PC-9 (cell line): ENCODE measurements at regions not wholly inside any gene's neighbourhood (a gene's known extent, or its start where the extent isn't known, plus 50 kb on each side); places are given as distances from the start of the nearest gene placed in this dataset.
"Not testable (repeated sequence)": the region's sequence is repeated elsewhere in the genome, so short reads cannot be mapped to it uniquely, and the experiment has no call there.

Experiments
- BruUV-seq: library from RNA; stranded (reverse); fragments of 400-500 nt; replicated peaks from 2 replicates; lab custom pipeline; 2021; lab: Mats Ljungman, UMichigan
- CTCF ChIA-PET: fragments of 300-600 bp; sonication (Branson Sonifier 250); formaldehyde crosslinking; loops from one replicate; lab custom pipeline; 2022; ENCODE audit warnings: antibody characterized with exemption; lab: Charles Lee
- POLR2A ChIA-PET: fragments of 300-600 bp; sonication (Branson Sonifier 250); formaldehyde crosslinking; loops from one replicate; lab custom pipeline; 2022; ENCODE audit warnings: antibody characterized with exemption; ENCODE audit not compliant: unreplicated experiment; lab: Charles Lee
- DNase-seq, 2 experiments: peaks; one replicate each; pipeline versions ENCODE4 v3.0.0 to v3.0.0-alpha.2; 2015 to 2022; ENCODE audit warnings: mixed read lengths in 1 of 2
- H2AFZ ChIP-seq: fragments of 200-600 bp; sonication (generic); 2 replicates; pipeline ENCODE4 v1.8.1; 2017; ENCODE audit warnings: antibody characterized with exemption
- H3F3A ChIP-seq: fragments of 200-600 bp; sonication (generic); 2 replicates; pipeline ENCODE4 v1.8.1; 2017; ENCODE audit warnings: antibody characterized with exemption, mild to moderate bottlenecking, low read depth; ENCODE audit not compliant: insufficient read depth
- H3K27ac ChIP-seq: fragments of 200-600 bp; sonication (generic); 2 replicates; pipeline ENCODE4 v1.6.1; 2016; ENCODE audit warnings: mixed run types
- H3K27me3 ChIP-seq: fragments of 200-600 bp; sonication (generic); 2 replicates; pipeline ENCODE4 v1.6.1; 2016; ENCODE audit warnings: low read depth, mixed run types; ENCODE audit not compliant: insufficient read depth
- H3K36me3 ChIP-seq: fragments of 200-600 bp; sonication (generic); 2 replicates; pipeline ENCODE4 v1.6.1; 2016; ENCODE audit warnings: low read depth, mixed run types
- H3K4me1 ChIP-seq: fragments of 200-600 bp; sonication (generic); replicated peaks from 2 replicates; pipeline ENCODE4 v1.6.1; 2016; ENCODE audit warnings: mixed run types; ENCODE audit not compliant: insufficient read depth
- H3K4me2 ChIP-seq: fragments of 200-600 bp; sonication (generic); 2 replicates; pipeline ENCODE4 v1.6.1; 2017; ENCODE audit warnings: mixed run types
- H3K4me3 ChIP-seq: fragments of 200-600 bp; sonication (generic); 2 replicates; pipeline ENCODE4 v1.6.1; 2016; ENCODE audit warnings: mixed run types
- H3K79me2 ChIP-seq: fragments of 200-600 bp; sonication (generic); 2 replicates; pipeline ENCODE4 v1.6.1; 2017; ENCODE audit warnings: low read depth, mixed run types
- H3K9me2 ChIP-seq: fragments of 200-600 bp; sonication (generic); 2 replicates; pipeline ENCODE4 v1.8.1; 2017; ENCODE audit warnings: mild to moderate bottlenecking; ENCODE audit not compliant: insufficient read depth
- H3K9me3 ChIP-seq: fragments of 200-600 bp; sonication (generic); 2 replicates; pipeline ENCODE4 v1.8.1; 2016; ENCODE audit warnings: low read depth; ENCODE audit not compliant: insufficient read depth
- H4K20me1 ChIP-seq: fragments of 200-600 bp; sonication (generic); 2 replicates; pipeline ENCODE4 v1.8.1; 2017; ENCODE audit not compliant: insufficient read depth
- EZH2 ChIP-seq: fragments of 200-600 bp; sonication (generic); IDR thresholded peaks from 2 replicates; pipeline ENCODE4 v1.8.0; 2017; ENCODE audit warnings: antibody characterized with exemption, low read depth
- intact Hi-C: fragments of 100-400 bp; cut with micrococcal nuclease; formaldehyde crosslinking; loops from one replicate; pipeline ENCODE4 v1.10.0; 2022; ENCODE audit not compliant: unreplicated experiment
- TF ChIP-seq, protein P1 (sequence below): fragments of 200-600 bp; sonication (generic); conservative IDR thresholded peaks from 2 replicates; pipeline ENCODE4 v1.6.1; 2017; ENCODE audit warnings: mixed run types, antibody characterized with exemption, mild to moderate bottlenecking, moderate library complexity

DNA sequence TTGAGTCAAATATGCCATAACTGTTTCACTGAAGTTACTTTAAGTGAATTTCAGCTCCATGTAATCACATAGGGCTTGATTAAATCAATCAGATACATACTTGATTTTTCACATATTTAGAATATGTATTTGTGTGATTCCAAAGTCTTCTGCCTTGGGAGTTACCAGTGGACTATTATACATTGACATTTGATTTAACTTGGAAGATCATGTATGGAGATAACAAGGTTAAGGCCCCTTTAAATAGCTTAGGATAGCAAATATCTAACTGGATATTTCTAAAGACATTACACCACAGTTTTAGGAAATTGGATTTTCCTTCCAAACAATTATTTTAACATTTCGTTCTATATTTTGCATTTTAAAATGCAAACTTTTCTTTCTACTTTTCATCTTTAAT is 405.0 kb downstream of the RAP2B start:
- intact Hi-C loops, result no loop called here
- Histone ChIP-seq H3F3A (no peaks in the 10 kb centered on the region), H2AFZ (no peak overlapping the region), H4K20me1 (no peaks in the 10 kb centered on the region), H3K79me2 (no peaks in the 10 kb centered on the region), H3K4me2 (no peak overlapping the region), H3K4me1 (no peaks in the 10 kb centered on the region), H3K27me3 (no peaks in the 10 kb centered on the region), H3K9me2 (no peaks in the 10 kb centered on the region), H3K27ac (no peak overlapping the region), H3K36me3 (no peaks in the 10 kb centered on the region), H3K9me3 (peaks cover 6% of the 10 kb centered on the region; the same call in 1 of the 2 replicates), H3K4me3 (no peak overlapping the region)
- ChIA-PET POLR2A (no interaction called here), CTCF (no interaction called here)
- DNase-seq, result no peak
- BruUV-seq, result no TSS peak
- TF ChIP-seq EZH2, result no peak
- TF ChIP-seq, protein P1, sequence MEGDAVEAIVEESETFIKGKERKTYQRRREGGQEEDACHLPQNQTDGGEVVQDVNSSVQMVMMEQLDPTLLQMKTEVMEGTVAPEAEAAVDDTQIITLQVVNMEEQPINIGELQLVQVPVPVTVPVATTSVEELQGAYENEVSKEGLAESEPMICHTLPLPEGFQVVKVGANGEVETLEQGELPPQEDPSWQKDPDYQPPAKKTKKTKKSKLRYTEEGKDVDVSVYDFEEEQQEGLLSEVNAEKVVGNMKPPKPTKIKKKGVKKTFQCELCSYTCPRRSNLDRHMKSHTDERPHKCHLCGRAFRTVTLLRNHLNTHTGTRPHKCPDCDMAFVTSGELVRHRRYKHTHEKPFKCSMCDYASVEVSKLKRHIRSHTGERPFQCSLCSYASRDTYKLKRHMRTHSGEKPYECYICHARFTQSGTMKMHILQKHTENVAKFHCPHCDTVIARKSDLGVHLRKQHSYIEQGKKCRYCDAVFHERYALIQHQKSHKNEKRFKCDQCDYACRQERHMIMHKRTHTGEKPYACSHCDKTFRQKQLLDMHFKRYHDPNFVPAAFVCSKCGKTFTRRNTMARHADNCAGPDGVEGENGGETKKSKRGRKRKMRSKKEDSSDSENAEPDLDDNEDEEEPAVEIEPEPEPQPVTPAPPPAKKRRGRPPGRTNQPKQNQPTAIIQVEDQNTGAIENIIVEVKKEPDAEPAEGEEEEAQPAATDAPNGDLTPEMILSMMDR, result no peak

DNA sequence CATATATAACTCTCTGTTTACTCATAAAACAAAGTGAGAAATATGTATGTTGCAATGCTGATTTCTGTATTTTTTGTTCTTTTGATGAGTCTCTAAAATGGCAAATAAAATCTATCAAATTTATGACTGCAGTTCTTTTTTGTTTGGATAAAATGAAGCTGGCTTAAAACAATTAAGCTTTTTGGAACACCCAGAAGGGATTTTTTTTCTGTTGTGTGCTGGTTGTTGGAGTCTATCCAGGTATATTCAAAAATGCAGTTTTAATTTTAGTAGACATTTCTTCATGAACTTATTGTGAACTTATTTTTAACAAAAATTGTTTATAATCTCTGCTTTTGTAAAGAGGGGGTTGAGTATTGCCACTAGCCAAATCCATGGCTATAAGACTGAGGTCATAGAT is 405.5 kb downstream of the RAP2B start:
- intact Hi-C loops, result no loop called here
- no peak for DNase-seq

GRCh38 chr3:153570481-153570880 is 408.5 kb downstream of the RAP2B start:
- BruUV-seq, H4K20me1 ChIP-seq, H3K79me2 ChIP-seq, H3F3A ChIP-seq, POLR2A ChIA-PET, H3K27me3 ChIP-seq, H3K4me3 ChIP-seq, H3K9me2 ChIP-seq, H3K27ac ChIP-seq, H3K9me3 ChIP-seq, H3K4me1 ChIP-seq, intact Hi-C loops, CTCF ChIA-PET, H2AFZ ChIP-seq, H3K4me2 ChIP-seq, H3K36me3 ChIP-seq, DNase-seq: not testable (repeated sequence)

More for the DNA sequence above, 405.5 kb downstream of the RAP2B start:
- Histone ChIP-seq H2AFZ (no peak overlapping the region), H3K79me2 (no peaks in the 10 kb centered on the region), H3K4me3 (no peak overlapping the region), H3K27ac (no peak overlapping the region), H3K4me2 (no peak overlapping the region), H3F3A (no peaks in the 10 kb centered on the region), H4K20me1 (no peaks in the 10 kb centered on the region), H3K9me2 (no peaks in the 10 kb centered on the region), H3K36me3 (no peaks in the 10 kb centered on the region), H3K27me3 (no peaks in the 10 kb centered on the region), H3K9me3 (peaks cover 6% of the 10 kb centered on the region; the same call in 1 of the 2 replicates), H3K4me1 (no peaks in the 10 kb centered on the region)
- BruUV-seq, result no TSS peak
- CTCF ChIA-PET, result no interaction called here
- POLR2A ChIA-PET, result no interaction called here
- TF ChIP-seq, protein P1, result no peak
- TF ChIP-seq EZH2, result no peak

DNA sequence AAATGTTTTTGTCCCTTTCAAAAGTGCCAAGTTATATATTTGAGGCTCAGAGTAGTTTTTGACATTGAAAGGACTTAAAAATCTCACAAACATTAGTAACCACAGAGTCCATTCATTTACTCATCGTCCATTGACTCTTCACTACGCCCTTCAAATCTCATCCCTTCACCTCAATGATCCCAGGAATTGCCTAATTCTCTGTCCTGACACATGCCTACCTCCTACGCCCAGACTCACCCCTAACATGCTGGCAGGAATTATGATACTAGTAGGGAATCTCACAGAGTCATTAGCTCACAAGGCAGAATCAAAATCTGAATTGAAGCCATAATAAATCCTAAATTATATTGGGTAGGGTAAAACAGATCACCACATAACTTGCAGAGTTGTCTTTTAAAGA is 410.1 kb downstream of the RAP2B start:
- BruUV-seq, result no TSS peak

More for the DNA sequence above, 410.1 kb downstream of the RAP2B start:
- Histone ChIP-seq H3K4me2 (no peak overlapping the region), H3K9me3 (no peaks in the 10 kb centered on the region), H2AFZ (0 out of 2 replicates have a peak overlapping the region, but pooled peaks have one; percentile 41), H3F3A (no peaks in the 10 kb centered on the region), H3K9me2 (no peaks in the 10 kb centered on the region), H3K36me3 (no peaks in the 10 kb centered on the region), H3K27me3 (no peaks in the 10 kb centered on the region), H3K4me3 (no peak overlapping the region), H3K27ac (no peak overlapping the region), H3K79me2 (no peaks in the 10 kb centered on the region), H4K20me1 (no peaks in the 10 kb centered on the region), H3K4me1 (no peaks in the 10 kb centered on the region)
- no peak for TF ChIP-seq EZH2
- TF ChIP-seq, protein P1, result no peak
- POLR2A ChIA-PET, result no interaction called here
- CTCF ChIA-PET, result no interaction called here
- DNase-seq, result no peak
- intact Hi-C loops, result no loop called here
